HepG2 (cell line): ENCODE measurements at regions not wholly inside any gene's neighbourhood (a gene's known extent, or its start where the extent isn't known, plus 50 kb on each side); places are given as distances from the start of the nearest gene placed in this dataset.

Source experiments
- ATAC-seq: fragments of 200-7000 bp; cut with Tn5 transposase; 3 replicates; pipeline ENCODE4 v1.9.1; 2020; ENCODE audit warnings: mild to moderate bottlenecking, moderate library complexity
- BruUV-seq: library from RNA; stranded (reverse); fragments of 400-500 nt; replicated peaks from 2 replicates; lab custom pipeline; 2021; lab: Mats Ljungman, UMichigan
- CTCF ChIA-PET: fragments of 300-600 bp; formaldehyde crosslinking; extraction: SDS; loops from one replicate; lab custom pipeline; 2021; ENCODE audit warnings: low total read pairs, inconsistent platforms, low intra/inter-chr PET ratio; lab: Yijun Ruan, JAX
- POLR2A ChIA-PET: fragments of 350-600 bp; sonication (Branson Sonifier 250); formaldehyde crosslinking; loops from one replicate; lab custom pipeline; 2020; ENCODE audit warnings: antibody characterized with exemption, inconsistent platforms; lab: Yijun Ruan, JAX
- DNase-seq: peaks from one replicate; pipeline ENCODE4 v3.0.0-alpha.2; 2015; ENCODE audit warnings: low spot score
- FAIRE-seq: peaks from 3 replicates; lab custom pipeline; 2011; peaks lifted over from hg19 to GRCh38; lab: Jason Lieb, UNC
- H2AFZ ChIP-seq: one replicate; pipeline ENCODE4 v1.6.1; 2011; ENCODE audit warnings: low read length, inconsistent platforms
- H3K27ac ChIP-seq: fragments of 300-600 bp; 3 replicates; pipeline ENCODE4 v1.8.0; 2011; ENCODE audit warnings: mixed run types, mild to moderate bottlenecking, mixed read lengths, low read length, inconsistent platforms; ENCODE audit not compliant: insufficient read depth; ENCODE audit errors: extremely low read length
- H3K27me3 ChIP-seq, 2 experiments: fragments of 200-600 bp in 1 of 2; 2 replicates in 1 of 2; 3 replicates in 1 of 2; pipeline versions ENCODE4 v1.6.0 to v1.8.0; 2011; ENCODE audit warnings: low read length in 2 of 2, mild to moderate bottlenecking in 2 of 2, moderate library complexity in 2 of 2, inconsistent platforms in 1 of 2; ENCODE audit not compliant: insufficient read depth in 2 of 2, control insufficient read depth in 1 of 2
- H3K36me3 ChIP-seq, 2 experiments: fragments of 200-600 bp in 1 of 2; replicated peaks in 1 of 2; 2 replicates in 1 of 2; 3 replicates in 1 of 2; pipeline versions ENCODE4 v1.5.1 to v1.8.0; 2011; ENCODE audit warnings: low read length in 2 of 2, inconsistent platforms in 1 of 2; ENCODE audit not compliant: insufficient read depth in 2 of 2, control insufficient read depth in 1 of 2
- H3K4me1 ChIP-seq: 2 replicates; pipeline ENCODE4 v1.5.1; 2012; ENCODE audit warnings: low read length, inconsistent platforms; ENCODE audit not compliant: insufficient read depth
- H3K4me2 ChIP-seq: 2 replicates; pipeline ENCODE4 v1.6.0; 2011; ENCODE audit warnings: low read depth, low read length, inconsistent platforms
- H3K4me3 ChIP-seq, 3 experiments: fragments of 200-600 bp in 1 of 3; sonication (generic), shearing (Covaris generic) in 1 of 3; replicated peaks in 1 of 3; 2 replicates each; pipeline ENCODE4 v1.5.1; 2011 to 2016; ENCODE audit warnings: low read length in 3 of 3, inconsistent platforms in 2 of 3, low read depth in 2 of 3, mild to moderate bottlenecking in 2 of 3, control low read depth in 1 of 3, mixed read lengths in 1 of 3; ENCODE audit not compliant: insufficient read depth in 1 of 3
- H3K79me2 ChIP-seq: one replicate; pipeline ENCODE4 v1.6.1; 2011; ENCODE audit warnings: low read length, inconsistent platforms; ENCODE audit not compliant: insufficient read depth
- H3K9ac ChIP-seq: 2 replicates; pipeline ENCODE4 v1.6.0; 2011; ENCODE audit warnings: mild to moderate bottlenecking, low read depth, low read length, inconsistent platforms; ENCODE audit not compliant: insufficient read depth
- H3K9me3 ChIP-seq: 2 replicates; pipeline ENCODE4 v1.5.1; 2012; ENCODE audit warnings: mild to moderate bottlenecking, low read length
- H4K20me1 ChIP-seq: 2 replicates; pipeline ENCODE4 v1.6.0; 2011; ENCODE audit warnings: inconsistent platforms, mild to moderate bottlenecking, low read length, moderate library complexity; ENCODE audit not compliant: insufficient read depth
- CCAR2 ChIP-seq: fragments of 200-400 bp; formaldehyde crosslinking; optimal IDR thresholded peaks from 2 replicates; pipeline ENCODE3; 2018; ENCODE audit warnings: low read depth, mild to moderate bottlenecking, low read length, moderate library complexity
- KAT2B ChIP-seq: fragments of 150-350 bp; IDR thresholded peaks from 2 replicates; pipeline ENCODE4 v1.6.1; 2014; ENCODE audit warnings: low read depth, low read length, borderline replicate concordance
- NCOR1 ChIP-seq: fragments of 200-600 bp; sonication (generic); IDR thresholded peaks from 2 replicates; pipeline ENCODE4 v1.7.0; 2017; ENCODE audit warnings: antibody characterized with exemption, low read length, borderline replicate concordance
- SALL2 ChIP-seq: sonication (generic); formaldehyde crosslinking; IDR thresholded peaks from 2 replicates; pipeline ENCODE4 v1.8.1; 2023; ENCODE audit warnings: mild to moderate bottlenecking, missing genetic modification reagents, inconsistent platforms
- SMARCE1 ChIP-seq: fragments of 450-650 bp; IDR thresholded peaks from 2 replicates; pipeline ENCODE4 v1.6.1; 2017; ENCODE audit warnings: borderline replicate concordance
- TOE1 ChIP-seq: sonication (generic); formaldehyde crosslinking; IDR thresholded peaks from 2 replicates; pipeline ENCODE4 v1.4.0; 2020; ENCODE audit warnings: mild to moderate bottlenecking, missing genetic modification reagents
- ZBTB3 ChIP-seq: sonication (generic); formaldehyde crosslinking; IDR thresholded peaks from 2 replicates; pipeline ENCODE4 v1.4.0; 2020; ENCODE audit warnings: low read depth, mild to moderate bottlenecking, moderate library complexity, missing genetic modification reagents, borderline replicate concordance
- ZNF557 ChIP-seq: sonication (generic); formaldehyde crosslinking; IDR thresholded peaks from 2 replicates; pipeline ENCODE4 v1.4.0; 2020; ENCODE audit warnings: missing genetic modification reagents
- WGBS: methylation state at CpG from one replicate; pipeline ENCODE4 v1.1.6; 2017; ENCODE audit warnings: low lambda C conversion rate; 5-methylcytosine and 5-hydroxymethylcytosine counted together
- in situ Hi-C: cut with HindIII; loops from 2 replicates; pipeline ENCODE4 v1.10.0; 2017; ENCODE audit warnings: low pct_unique_long_range_greater_than_20kb; ENCODE audit not compliant: extremely low pct_ligation_motif_present
- intact Hi-C: fragments of 100-400 bp; cut with micrococcal nuclease; formaldehyde crosslinking; loops from one replicate; pipeline ENCODE4 v1.10.0; 2022; ENCODE audit not compliant: unreplicated experiment
- TF ChIP-seq, protein P1 (sequence below): sonication (generic); formaldehyde crosslinking; IDR thresholded peaks from 2 replicates; pipeline ENCODE4 v1.4.0; 2020; ENCODE audit warnings: mild to moderate bottlenecking, missing genetic modification reagents
- TF ChIP-seq, protein P2 (sequence below): IDR thresholded peaks from 2 replicates; pipeline ENCODE4 v1.4.0; 2020; ENCODE audit warnings: mild to moderate bottlenecking, missing genetic modification reagents
- TF ChIP-seq, protein P3 (sequence below): sonication (generic); formaldehyde crosslinking; IDR thresholded peaks from 2 replicates; pipeline ENCODE4 v1.8.1; 2023; ENCODE audit warnings: missing genetic modification reagents, mild to moderate bottlenecking, borderline replicate concordance
- TF ChIP-seq, protein P4 (sequence below): IDR thresholded peaks from 2 replicates; pipeline ENCODE4 v1.6.1; 2016; ENCODE audit warnings: missing biosample characterization, missing genetic modification reagents, low read depth

DNA sequence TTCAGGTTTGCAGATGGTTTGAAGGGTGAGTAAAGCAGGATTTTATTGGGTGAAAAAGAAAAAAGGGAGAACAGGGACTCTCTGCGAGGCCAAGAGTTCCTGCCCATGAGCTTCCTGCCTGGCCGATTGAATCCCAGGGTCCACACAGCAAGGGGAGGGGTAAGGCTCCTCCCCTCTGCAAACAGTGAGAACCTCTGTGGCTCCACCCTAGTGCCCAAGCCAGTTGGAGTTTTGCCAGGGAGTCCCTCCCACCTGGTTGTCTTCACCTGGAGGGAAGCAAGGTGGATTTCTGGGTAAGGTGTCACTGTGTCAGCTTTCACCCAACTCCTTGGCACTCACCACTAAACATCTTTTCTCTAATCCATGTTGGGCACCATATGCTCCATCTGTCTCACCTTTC lies 70.9 kb downstream of the PDHA2 start:
- no peak for TF ChIP-seq NCOR1
- TF ChIP-seq KAT2B: no peak
- TF ChIP-seq, protein P1, sequence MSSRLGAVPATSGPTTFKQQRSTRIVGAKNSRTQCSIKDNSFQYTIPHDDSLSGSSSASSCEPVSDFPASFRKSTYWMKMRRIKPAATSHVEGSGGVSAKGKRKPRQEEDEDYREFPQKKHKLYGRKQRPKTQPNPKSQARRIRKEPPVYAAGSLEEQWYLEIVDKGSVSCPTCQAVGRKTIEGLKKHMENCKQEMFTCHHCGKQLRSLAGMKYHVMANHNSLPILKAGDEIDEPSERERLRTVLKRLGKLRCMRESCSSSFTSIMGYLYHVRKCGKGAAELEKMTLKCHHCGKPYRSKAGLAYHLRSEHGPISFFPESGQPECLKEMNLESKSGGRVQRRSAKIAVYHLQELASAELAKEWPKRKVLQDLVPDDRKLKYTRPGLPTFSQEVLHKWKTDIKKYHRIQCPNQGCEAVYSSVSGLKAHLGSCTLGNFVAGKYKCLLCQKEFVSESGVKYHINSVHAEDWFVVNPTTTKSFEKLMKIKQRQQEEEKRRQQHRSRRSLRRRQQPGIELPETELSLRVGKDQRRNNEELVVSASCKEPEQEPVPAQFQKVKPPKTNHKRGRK: no peak
- TF ChIP-seq, protein P2, sequence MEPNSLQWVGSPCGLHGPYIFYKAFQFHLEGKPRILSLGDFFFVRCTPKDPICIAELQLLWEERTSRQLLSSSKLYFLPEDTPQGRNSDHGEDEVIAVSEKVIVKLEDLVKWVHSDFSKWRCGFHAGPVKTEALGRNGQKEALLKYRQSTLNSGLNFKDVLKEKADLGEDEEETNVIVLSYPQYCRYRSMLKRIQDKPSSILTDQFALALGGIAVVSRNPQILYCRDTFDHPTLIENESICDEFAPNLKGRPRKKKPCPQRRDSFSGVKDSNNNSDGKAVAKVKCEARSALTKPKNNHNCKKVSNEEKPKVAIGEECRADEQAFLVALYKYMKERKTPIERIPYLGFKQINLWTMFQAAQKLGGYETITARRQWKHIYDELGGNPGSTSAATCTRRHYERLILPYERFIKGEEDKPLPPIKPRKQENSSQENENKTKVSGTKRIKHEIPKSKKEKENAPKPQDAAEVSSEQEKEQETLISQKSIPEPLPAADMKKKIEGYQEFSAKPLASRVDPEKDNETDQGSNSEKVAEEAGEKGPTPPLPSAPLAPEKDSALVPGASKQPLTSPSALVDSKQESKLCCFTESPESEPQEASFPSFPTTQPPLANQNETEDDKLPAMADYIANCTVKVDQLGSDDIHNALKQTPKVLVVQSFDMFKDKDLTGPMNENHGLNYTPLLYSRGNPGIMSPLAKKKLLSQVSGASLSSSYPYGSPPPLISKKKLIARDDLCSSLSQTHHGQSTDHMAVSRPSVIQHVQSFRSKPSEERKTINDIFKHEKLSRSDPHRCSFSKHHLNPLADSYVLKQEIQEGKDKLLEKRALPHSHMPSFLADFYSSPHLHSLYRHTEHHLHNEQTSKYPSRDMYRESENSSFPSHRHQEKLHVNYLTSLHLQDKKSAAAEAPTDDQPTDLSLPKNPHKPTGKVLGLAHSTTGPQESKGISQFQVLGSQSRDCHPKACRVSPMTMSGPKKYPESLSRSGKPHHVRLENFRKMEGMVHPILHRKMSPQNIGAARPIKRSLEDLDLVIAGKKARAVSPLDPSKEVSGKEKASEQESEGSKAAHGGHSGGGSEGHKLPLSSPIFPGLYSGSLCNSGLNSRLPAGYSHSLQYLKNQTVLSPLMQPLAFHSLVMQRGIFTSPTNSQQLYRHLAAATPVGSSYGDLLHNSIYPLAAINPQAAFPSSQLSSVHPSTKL (CRISPR knock-in tag): no peak
- TF ChIP-seq, protein P3, sequence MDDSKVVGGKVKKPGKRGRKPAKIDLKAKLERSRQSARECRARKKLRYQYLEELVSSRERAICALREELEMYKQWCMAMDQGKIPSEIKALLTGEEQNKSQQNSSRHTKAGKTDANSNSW (CRISPR knock-in tag): no peak
- no peak for TF ChIP-seq ZBTB3 (CRISPR knock-in tag)
- no peak for TF ChIP-seq ZNF557 (CRISPR knock-in tag)
- TF ChIP-seq SMARCE1: no peak
- TF ChIP-seq, protein P4, sequence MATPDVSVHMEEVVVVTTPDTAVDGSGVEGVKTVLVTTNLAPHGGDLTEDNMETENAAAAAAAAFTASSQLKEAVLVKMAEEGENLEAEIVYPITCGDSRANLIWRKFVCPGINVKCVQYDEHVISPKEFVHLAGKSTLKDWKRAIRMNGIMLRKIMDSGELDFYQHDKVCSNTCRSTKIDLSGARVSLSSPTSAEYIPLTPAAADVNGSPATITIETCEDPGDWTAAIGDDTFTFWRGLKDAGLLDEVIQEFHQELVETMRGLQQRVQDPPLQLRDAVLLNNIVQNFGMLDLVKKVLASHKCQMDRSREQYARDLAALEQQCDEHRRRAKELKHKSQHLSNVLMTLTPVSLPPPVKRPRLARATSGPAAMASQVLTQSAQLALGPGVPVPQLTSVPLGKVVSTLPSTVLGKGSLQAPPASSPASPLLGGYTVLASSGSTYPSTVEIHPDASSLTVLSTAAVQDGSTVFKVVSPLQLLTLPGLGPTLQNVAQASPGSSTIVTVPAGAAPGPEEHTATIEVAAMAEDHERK (CRISPR knock-in tag): no peak
- no peak for TF ChIP-seq SALL2 (CRISPR knock-in tag)
- TF ChIP-seq TOE1 (CRISPR knock-in tag): no peak
- TF ChIP-seq CCAR2: no peak
- Histone ChIP-seq H3K36me3 (no peaks in the 10 kb centered on the region), H3K4me1 (no peaks in the 10 kb centered on the region), H3K27ac (no peak overlapping the region), H3K4me2 (no peak overlapping the region), H3K9ac (no peak overlapping the region), H3K9me3 (peaks cover 71% of the 10 kb centered on the region), H3K27me3 (no peaks in the 10 kb centered on the region), H3K4me3 (no peak overlapping the region), H2AFZ (no peak overlapping the region), H3K79me2 (no peaks in the 10 kb centered on the region), H4K20me1 (no peaks in the 10 kb centered on the region)
- FAIRE-seq (no peak), ATAC-seq (no peak), DNase-seq (no peak)
- intact Hi-C loops: no loop called here
- CTCF ChIA-PET: no interaction called here
- POLR2A ChIA-PET: no interaction called here
- no TSS peak for BruUV-seq
- in situ Hi-C loops: no loop called here
- WGBS: 0% methylated on average over 2 of the region's 2 CpGs
